ENCODE measurements at regions not wholly inside any gene's neighbourhood (a gene's known extent, or its start where the extent isn't known, plus 50 kb on each side); places are given as distances from the start of the nearest gene placed in this dataset.

GRCh38 chr20:12649234-12649633, 359.5 kb upstream of the SPTLC3 start:
- TF ChIP-seq POLR2AphosphoS5 (IDR thresholded peaks at IDR 0.05) (no peak), CTCF (IDR thresholded peaks at IDR 0.05) (no peak), POLR2A (IDR thresholded peaks at IDR 0.05) (no peak)
